ENCODE measurements at regions not wholly inside any gene's neighbourhood (a gene's known extent, or its start where the extent isn't known, plus 50 kb on each side); places are given as distances from the start of the nearest gene placed in this dataset.

DNA sequence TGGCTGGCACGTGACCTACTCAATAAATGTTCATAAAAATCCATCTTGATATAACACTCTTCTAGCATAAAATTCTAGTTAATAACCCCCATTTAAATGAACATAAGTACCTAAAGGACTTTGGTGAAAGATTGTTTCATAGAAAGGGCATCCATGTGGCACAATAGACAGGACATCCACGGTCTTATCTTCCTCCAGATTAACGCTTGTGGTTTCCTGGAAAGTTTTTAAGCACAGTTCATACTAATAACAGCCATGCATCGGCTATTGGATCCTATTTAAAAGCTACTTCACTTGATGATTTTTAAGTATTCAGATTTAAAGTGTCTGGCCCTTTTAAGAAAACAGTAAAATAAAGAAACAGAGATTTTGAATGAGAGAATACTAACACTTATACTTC, 288.3 kb downstream of the AHR start:
- no peak for TF ChIP-seq POLR2A (IDR thresholded peaks at IDR 0.05)
- TF ChIP-seq, protein P1, sequence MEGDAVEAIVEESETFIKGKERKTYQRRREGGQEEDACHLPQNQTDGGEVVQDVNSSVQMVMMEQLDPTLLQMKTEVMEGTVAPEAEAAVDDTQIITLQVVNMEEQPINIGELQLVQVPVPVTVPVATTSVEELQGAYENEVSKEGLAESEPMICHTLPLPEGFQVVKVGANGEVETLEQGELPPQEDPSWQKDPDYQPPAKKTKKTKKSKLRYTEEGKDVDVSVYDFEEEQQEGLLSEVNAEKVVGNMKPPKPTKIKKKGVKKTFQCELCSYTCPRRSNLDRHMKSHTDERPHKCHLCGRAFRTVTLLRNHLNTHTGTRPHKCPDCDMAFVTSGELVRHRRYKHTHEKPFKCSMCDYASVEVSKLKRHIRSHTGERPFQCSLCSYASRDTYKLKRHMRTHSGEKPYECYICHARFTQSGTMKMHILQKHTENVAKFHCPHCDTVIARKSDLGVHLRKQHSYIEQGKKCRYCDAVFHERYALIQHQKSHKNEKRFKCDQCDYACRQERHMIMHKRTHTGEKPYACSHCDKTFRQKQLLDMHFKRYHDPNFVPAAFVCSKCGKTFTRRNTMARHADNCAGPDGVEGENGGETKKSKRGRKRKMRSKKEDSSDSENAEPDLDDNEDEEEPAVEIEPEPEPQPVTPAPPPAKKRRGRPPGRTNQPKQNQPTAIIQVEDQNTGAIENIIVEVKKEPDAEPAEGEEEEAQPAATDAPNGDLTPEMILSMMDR (IDR thresholded peaks at IDR 0.05): no peak
